Hepatocyte (in vitro differentiated cells): ENCODE measurements at regions not wholly inside any gene's neighbourhood (a gene's known extent, or its start where the extent isn't known, plus 50 kb on each side); places are given as distances from the start of the nearest gene placed in this dataset.

Source experiments
- DNase-seq: peaks from one replicate; pipeline ENCODE4 v3.0.0-alpha.2; 2016; ENCODE audit warnings: low spot score
- H2AFZ ChIP-seq: fragments of 200-600 bp; sonication (generic); 2 replicates; pipeline ENCODE4 v1.6.0; 2016; ENCODE audit warnings: antibody characterized with exemption, mild to moderate bottlenecking
- H3K27ac ChIP-seq: fragments of 200-600 bp; sonication (generic); 2 replicates; pipeline ENCODE4 v1.5.1; 2016; ENCODE audit warnings: mild to moderate bottlenecking
- H3K27me3 ChIP-seq: fragments of 200-600 bp; sonication (generic); 2 replicates; pipeline ENCODE4 v1.6.1; 2016
- H3K36me3 ChIP-seq: fragments of 200-600 bp; sonication (generic); replicated peaks from 2 replicates; pipeline ENCODE4 v1.5.1; 2016; ENCODE audit warnings: low read depth; ENCODE audit not compliant: insufficient read depth
- H3K4me1 ChIP-seq: fragments of 200-600 bp; sonication (generic); 2 replicates; pipeline ENCODE4 v1.5.1; 2016; ENCODE audit warnings: mild to moderate bottlenecking, moderate library complexity; ENCODE audit not compliant: insufficient read depth
- H3K4me2 ChIP-seq: fragments of 200-600 bp; sonication (generic); 2 replicates; pipeline ENCODE4 v1.6.0; 2016
- H3K4me3 ChIP-seq: fragments of 200-600 bp; sonication (generic); 2 replicates; pipeline ENCODE4 v1.5.1; 2016; ENCODE audit warnings: mild to moderate bottlenecking
- H3K79me2 ChIP-seq: fragments of 200-600 bp; sonication (generic); 2 replicates; pipeline ENCODE4 v1.6.0; 2017; ENCODE audit warnings: mild to moderate bottlenecking
- H3K9me2 ChIP-seq: fragments of 200-600 bp; sonication (generic); replicated peaks from 2 replicates; pipeline ENCODE4 v1.6.0; 2017; ENCODE audit warnings: mild to moderate bottlenecking; ENCODE audit not compliant: insufficient read depth
- H3K9me3 ChIP-seq: fragments of 200-600 bp; sonication (generic); 2 replicates; pipeline ENCODE4 v1.5.1; 2016; ENCODE audit warnings: low read depth, mild to moderate bottlenecking
- H4K20me1 ChIP-seq: fragments of 200-600 bp; sonication (generic); 2 replicates; pipeline ENCODE4 v1.6.0; 2016; ENCODE audit warnings: mild to moderate bottlenecking; ENCODE audit not compliant: insufficient read depth, poor library complexity, severe bottlenecking
- CTCF ChIP-seq: fragments of 200-600 bp; sonication (generic); IDR thresholded peaks from 2 replicates; pipeline ENCODE4 v1.5.1; 2016; ENCODE audit warnings: antibody characterized with exemption, mild to moderate bottlenecking; ENCODE audit not compliant: poor library complexity
- EZH2 ChIP-seq: fragments of 200-600 bp; sonication (generic); IDR thresholded peaks from 2 replicates; pipeline ENCODE4 v1.6.1; 2016; ENCODE audit warnings: antibody characterized with exemption, mild to moderate bottlenecking, borderline replicate concordance
- EZH2phosphoT487 ChIP-seq: fragments of 200-600 bp; sonication (generic); IDR thresholded peaks from one replicate; pipeline ENCODE4 v1.6.1; 2018; ENCODE audit warnings: antibody characterized with exemption, mild to moderate bottlenecking, low read depth, moderate library complexity; ENCODE audit not compliant: unreplicated experiment, severe bottlenecking
- WGBS: methylation state at CpG from one replicate; pipeline ENCODE4 v1.1.6; 2016; ENCODE audit warnings: low lambda C conversion rate; ENCODE audit errors: missing lambda C conversion rate; 5-methylcytosine and 5-hydroxymethylcytosine counted together

- no peaks in the 10 kb centered on the region for H3K9me3 ChIP-seq
- no peaks in the 10 kb centered on the region for H3K27me3 ChIP-seq
- H3K4me3 ChIP-seq, result no peak overlapping the region
- no peak for DNase-seq
- no peaks in the 10 kb centered on the region for H3K79me2 ChIP-seq
- H4K20me1 ChIP-seq, result no peaks in the 10 kb centered on the region
- H3K36me3 ChIP-seq, result no peaks in the 10 kb centered on the region
- H3K27ac ChIP-seq, result no peak overlapping the region
- H3K4me2 ChIP-seq, result no peak overlapping the region
- TF ChIP-seq CTCF (no peak), EZH2phosphoT487 (no peak), EZH2 (no peak)
- H2AFZ ChIP-seq, result no peak overlapping the region
- 83% methylated on average over 7 of the region's 7 CpGs for WGBS
- no peaks in the 10 kb centered on the region for H3K4me1 ChIP-seq
- H3K9me2 ChIP-seq, result no peaks in the 10 kb centered on the region
These were observed 108.3 kb upstream of the LRATD1 start for GRCh38 chr2:14524041-14524802.

GRCh38 chr2:14524803-14525080, 107.8 kb upstream of the LRATD1 start:
- H2AFZ ChIP-seq, result no peak overlapping the region
- no peaks in the 10 kb centered on the region for H4K20me1 ChIP-seq
- no peaks in the 10 kb centered on the region for H3K36me3 ChIP-seq
- H3K9me3 ChIP-seq, result no peaks in the 10 kb centered on the region
- no peak overlapping the region for H3K4me2 ChIP-seq
- no peaks in the 10 kb centered on the region for H3K4me1 ChIP-seq
- no peak overlapping the region for H3K4me3 ChIP-seq
- no peak overlapping the region for H3K27ac ChIP-seq
- no peaks in the 10 kb centered on the region for H3K27me3 ChIP-seq
- no peak for DNase-seq
- TF ChIP-seq EZH2, result no peak
- TF ChIP-seq EZH2phosphoT487, result no peak
- TF ChIP-seq CTCF, result no peak
- no peaks in the 10 kb centered on the region for H3K9me2 ChIP-seq
- H3K79me2 ChIP-seq, result no peaks in the 10 kb centered on the region

- no peak for TF ChIP-seq CTCF
- no peak for TF ChIP-seq EZH2
- no peak for TF ChIP-seq EZH2phosphoT487
These were observed 102.0 kb upstream of the LRATD1 start for GRCh38 chr2:14530506-14530905.

More at GRCh38 chr2:14530506-14530905, 102.0 kb upstream of the LRATD1 start:
- WGBS, result 75% methylated on average over 3 of the region's 3 CpGs
- no peaks in the 10 kb centered on the region for H3K9me2 ChIP-seq
- no peak overlapping the region for H2AFZ ChIP-seq
- no peak overlapping the region for H3K27ac ChIP-seq
- no peaks in the 10 kb centered on the region for H3K79me2 ChIP-seq
- no peaks in the 10 kb centered on the region for H3K9me3 ChIP-seq
- H4K20me1 ChIP-seq, result no peaks in the 10 kb centered on the region
- no peak overlapping the region for H3K4me3 ChIP-seq
- no peaks in the 10 kb centered on the region for H3K27me3 ChIP-seq
- H3K4me1 ChIP-seq, result no peaks in the 10 kb centered on the region
- no peak overlapping the region for H3K4me2 ChIP-seq
- H3K36me3 ChIP-seq, result no peaks in the 10 kb centered on the region
- no peak for DNase-seq
